ENCODE measurements at regions not wholly inside any gene's neighbourhood (a gene's known extent, or its start where the extent isn't known, plus 50 kb on each side); places are given as distances from the start of the nearest gene placed in this dataset.

DNA sequence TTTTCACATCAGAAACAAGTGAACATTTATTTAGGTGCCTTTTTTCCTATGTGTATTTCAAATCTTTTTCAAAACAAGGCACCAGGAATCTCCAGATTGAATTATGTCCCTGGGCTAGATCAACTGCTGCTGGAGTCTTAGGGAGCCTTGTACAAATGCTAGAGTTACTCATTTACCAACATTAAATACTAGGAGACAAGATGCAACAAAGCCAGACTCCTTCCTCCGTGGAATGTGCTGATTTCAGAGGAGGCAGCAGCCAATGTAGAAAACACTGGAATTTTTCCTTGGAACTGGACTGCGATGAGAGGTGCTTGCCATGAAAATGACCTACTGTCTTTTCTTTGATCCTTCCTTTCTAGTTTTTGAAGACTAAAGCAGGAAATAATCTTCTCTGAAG is 1514.7 kb upstream of the MIR17HG start:
- Histone ChIP-seq H4K20me1 (ENCODE audit: insufficient read depth) (no peaks in the 10 kb centered on the region), H3K36me3 (ENCODE audit: control insufficient read depth in 1 of 2, insufficient read depth in 2 of 2, low read length in 2 of 2) (no peaks in the 10 kb centered on the region), H3K4me3 (replicated peaks in 1 of 2; ENCODE audit: low read depth in 1 of 2, low read length in 2 of 2) (no peak overlapping the region), H3K4me2 (ENCODE audit: low read length) (no peak overlapping the region), H3K79me2 (ENCODE audit: insufficient read depth, low read length) (no peaks in the 10 kb centered on the region), H3K9ac (ENCODE audit: low read length) (no peak overlapping the region), H3K9me2 (ENCODE audit: insufficient read depth) (no peaks in the 10 kb centered on the region), H3K4me1 (ENCODE audit: control insufficient read depth in 1 of 2, insufficient read depth in 2 of 2, low read length in 2 of 2) (no peaks in the 10 kb centered on the region), H3K27ac (ENCODE audit: low read depth, low read length) (no peak overlapping the region), H3K9me3 (ENCODE audit: control insufficient read depth in 1 of 2, insufficient read depth in 1 of 2, low read depth in 1 of 2, low read length in 2 of 2) (peaks cover 0 to 3% of the 10 kb centered on the region in 2 experiments; a peak in 1 of 4 replicates), H2AFZ (ENCODE audit: low read depth, low read length, poor library complexity, severe bottlenecking) (no peak overlapping the region), H3K27me3 (ENCODE audit: insufficient read depth, low read length) (no peaks in the 10 kb centered on the region)
- ATAC-seq (no peak), DNase-seq (ENCODE audit: low read depth, low spot score) (no peak)
- ChIA-PET CTCF (no interaction called here), POLR2A (no interaction called here), RAD21 (ENCODE audit: low non-redundant PET in 1 of 2, low total read pairs in 2 of 2, uncharacterized antibody in 2 of 2, unreplicated experiment in 2 of 2) (no interaction called here)
- no peak for TF ChIP-seq FOSL1 (IDR thresholded peaks at IDR 0.05; ENCODE audit: low read depth)
- no peak for TF ChIP-seq ZNF274 (IDR thresholded peaks at IDR 0.05; ENCODE audit: low read depth, low read length)
- TF ChIP-seq POLR2A (IDR thresholded peaks at IDR 0.05; ENCODE audit: borderline replicate concordance, extremely low read depth, insufficient read depth, insufficient read length) = no peak
- TF ChIP-seq SP1 (IDR thresholded peaks at IDR 0.05; ENCODE audit: low read depth) = no peak
- TF ChIP-seq EZH2 (IDR thresholded peaks at IDR 0.05) = no peak
- TF ChIP-seq CEBPB (IDR thresholded peaks at IDR 0.05; ENCODE audit: low read depth) = no peak
- TF ChIP-seq EZH2phosphoT487 (IDR thresholded peaks at IDR 0.05; ENCODE audit: borderline replicate concordance) = no peak
- TF ChIP-seq EGR1 (IDR thresholded peaks at IDR 0.05; ENCODE audit: low read depth) = no peak
- TF ChIP-seq, protein P1, sequence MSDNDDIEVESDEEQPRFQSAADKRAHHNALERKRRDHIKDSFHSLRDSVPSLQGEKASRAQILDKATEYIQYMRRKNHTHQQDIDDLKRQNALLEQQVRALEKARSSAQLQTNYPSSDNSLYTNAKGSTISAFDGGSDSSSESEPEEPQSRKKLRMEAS (IDR thresholded peaks at IDR 0.05) = no peak
- TF ChIP-seq, protein P2, sequence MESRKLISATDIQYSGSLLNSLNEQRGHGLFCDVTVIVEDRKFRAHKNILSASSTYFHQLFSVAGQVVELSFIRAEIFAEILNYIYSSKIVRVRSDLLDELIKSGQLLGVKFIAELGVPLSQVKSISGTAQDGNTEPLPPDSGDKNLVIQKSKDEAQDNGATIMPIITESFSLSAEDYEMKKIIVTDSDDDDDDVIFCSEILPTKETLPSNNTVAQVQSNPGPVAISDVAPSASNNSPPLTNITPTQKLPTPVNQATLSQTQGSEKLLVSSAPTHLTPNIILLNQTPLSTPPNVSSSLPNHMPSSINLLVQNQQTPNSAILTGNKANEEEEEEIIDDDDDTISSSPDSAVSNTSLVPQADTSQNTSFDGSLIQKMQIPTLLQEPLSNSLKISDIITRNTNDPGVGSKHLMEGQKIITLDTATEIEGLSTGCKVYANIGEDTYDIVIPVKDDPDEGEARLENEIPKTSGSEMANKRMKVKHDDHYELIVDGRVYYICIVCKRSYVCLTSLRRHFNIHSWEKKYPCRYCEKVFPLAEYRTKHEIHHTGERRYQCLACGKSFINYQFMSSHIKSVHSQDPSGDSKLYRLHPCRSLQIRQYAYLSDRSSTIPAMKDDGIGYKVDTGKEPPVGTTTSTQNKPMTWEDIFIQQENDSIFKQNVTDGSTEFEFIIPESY (IDR thresholded peaks at IDR 0.05; ENCODE audit: extremely low read depth, insufficient replicate concordance, low read length) = no peak
- no peak for TF ChIP-seq YY1 (IDR thresholded peaks at IDR 0.05; ENCODE audit: extremely low read depth, insufficient replicate concordance, low read depth, low read length)
- no TSS peak for BruUV-seq (replicated peaks)
- intact Hi-C loops (cut with micrococcal nuclease) = no loop called here

Measured in HCT116 (cell line).